GM18517 (cell line): ENCODE measurements at regions not wholly inside any gene's neighbourhood (a gene's known extent, or its start where the extent isn't known, plus 50 kb on each side); places are given as distances from the start of the nearest gene placed in this dataset.

Source experiments
- ATAC-seq: cut with Tn5 transposase; IDR thresholded peaks from one replicate; pipeline ENCODE4 v1.9.1; 2021; ENCODE audit warnings: mild to moderate bottlenecking, moderate library complexity; ENCODE audit not compliant: unreplicated experiment

DNA sequence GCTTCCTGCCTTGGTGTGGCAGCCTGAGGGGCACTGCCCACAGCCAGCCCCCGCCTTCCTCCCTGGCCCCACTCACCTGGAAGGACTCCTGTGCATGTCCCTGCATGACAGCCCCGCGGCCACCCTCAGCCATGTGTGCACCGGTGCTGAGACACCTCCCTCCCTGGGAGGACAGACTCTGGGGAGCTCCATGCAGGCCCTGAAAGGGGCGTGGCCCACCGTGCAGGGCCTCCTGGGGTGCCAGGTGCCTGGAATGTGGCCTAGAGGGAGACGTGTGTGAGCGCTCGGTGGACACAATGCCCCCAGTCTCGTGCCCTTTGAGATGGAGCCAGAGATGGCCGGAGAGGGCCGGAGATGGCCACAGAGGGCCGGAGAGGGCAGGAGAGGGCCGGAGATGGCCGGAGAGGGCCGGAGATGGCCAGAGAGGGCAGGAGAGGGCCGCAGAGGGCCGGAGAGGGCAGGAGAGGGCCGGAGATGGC is 59.1 kb upstream of the PPP2R2D start:
- no peak for ATAC-seq

DNA sequence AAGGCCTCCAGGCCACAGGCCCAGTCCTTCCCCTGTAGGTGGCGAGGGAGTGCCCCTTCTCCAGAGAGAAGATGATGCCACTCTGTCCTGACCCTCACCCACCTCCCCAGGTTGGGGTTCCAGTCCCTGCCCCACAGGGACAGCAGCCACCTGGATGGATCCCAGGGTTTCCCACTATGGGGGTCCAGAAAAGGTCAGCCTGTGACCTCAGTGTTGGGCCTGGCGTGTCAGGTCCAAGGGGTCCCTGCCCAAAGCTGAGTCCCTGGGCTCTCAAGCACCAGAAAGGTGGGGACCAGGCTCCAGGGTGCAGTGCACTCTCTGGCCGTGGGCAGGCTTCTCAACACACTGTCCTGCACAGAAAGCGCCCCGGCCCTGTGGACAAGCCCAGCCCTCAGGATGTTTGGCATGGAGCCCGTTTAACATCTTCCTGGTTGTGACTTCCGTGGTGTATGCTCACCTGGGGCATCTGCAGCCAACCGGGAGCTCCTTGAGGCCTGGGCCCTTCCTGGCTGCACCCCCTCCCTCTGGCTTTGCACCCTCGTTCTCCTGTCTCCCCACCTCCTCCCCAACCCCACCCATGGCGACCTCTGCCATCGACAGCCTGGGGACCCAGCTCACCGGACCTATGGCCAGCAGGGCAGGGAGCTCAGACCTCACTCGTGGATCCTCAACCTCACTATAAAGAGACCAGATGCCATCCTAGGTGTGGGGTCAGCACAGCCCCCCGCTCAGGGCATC is 58.3 kb upstream of the PPP2R2D start:
- ATAC-seq, result no peak

DNA sequence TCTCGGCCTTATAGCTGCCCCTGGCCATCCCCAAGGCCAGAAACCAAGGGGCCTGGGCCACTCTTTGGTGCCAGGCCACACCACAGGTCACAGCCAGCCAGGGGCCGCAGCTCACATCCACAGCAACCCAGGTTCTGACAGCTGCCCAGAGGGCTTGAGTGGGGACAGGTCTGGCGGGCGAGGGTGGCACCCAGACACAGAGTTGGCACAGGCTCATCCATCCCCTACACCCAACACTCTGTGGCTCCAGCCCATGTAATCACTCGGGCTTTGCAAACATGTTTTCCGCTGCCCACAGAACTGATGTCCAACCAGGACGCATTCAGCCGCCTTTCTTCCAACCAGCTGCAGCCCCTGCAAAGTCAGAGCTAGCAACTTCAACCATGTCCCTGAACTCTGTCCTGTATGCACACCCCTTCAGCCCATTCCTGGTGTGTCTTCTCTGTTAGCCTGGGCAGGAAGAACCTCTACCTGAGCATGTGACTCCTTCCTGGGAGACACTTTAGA is 57.7 kb upstream of the PPP2R2D start:
- no peak for ATAC-seq

- no peak for ATAC-seq
Measured at GRCh38 chr10:131843881-131844284, 56.9 kb upstream of the PPP2R2D start.

DNA sequence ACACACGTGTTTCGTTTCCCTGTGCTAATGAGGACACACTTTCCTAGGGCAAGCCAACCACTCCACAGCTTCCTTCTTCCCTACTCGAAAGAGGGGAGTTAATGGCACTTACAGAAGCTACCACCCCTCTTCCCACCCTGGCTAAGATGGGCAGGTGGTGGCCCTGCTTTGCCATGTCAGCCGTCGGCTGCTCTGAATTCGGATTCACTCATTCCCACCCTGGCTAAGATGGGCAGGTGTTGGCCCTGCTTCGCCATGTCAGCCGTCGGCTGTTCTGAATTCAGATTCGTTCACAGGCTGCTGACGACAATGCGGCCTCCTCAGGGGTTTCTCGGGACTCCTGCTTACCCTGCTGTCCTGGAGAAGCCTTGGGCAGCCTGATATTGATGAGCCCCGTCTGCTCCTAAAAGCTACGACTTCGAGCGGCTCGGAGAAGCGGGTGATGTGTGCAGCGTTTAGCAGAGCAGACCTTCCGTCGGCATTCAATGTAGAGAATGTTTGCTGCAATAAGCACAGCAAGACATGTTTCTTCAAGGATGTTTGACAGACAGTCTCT is 56.2 kb upstream of the PPP2R2D start:
- ATAC-seq, result no peak

- no peak for ATAC-seq
Measured at GRCh38 chr10:131845505-131846239, 55.1 kb upstream of the PPP2R2D start.

GRCh38 chr10:131846240-131847101 is 54.3 kb upstream of the PPP2R2D start:
- ATAC-seq, result no peak

DNA sequence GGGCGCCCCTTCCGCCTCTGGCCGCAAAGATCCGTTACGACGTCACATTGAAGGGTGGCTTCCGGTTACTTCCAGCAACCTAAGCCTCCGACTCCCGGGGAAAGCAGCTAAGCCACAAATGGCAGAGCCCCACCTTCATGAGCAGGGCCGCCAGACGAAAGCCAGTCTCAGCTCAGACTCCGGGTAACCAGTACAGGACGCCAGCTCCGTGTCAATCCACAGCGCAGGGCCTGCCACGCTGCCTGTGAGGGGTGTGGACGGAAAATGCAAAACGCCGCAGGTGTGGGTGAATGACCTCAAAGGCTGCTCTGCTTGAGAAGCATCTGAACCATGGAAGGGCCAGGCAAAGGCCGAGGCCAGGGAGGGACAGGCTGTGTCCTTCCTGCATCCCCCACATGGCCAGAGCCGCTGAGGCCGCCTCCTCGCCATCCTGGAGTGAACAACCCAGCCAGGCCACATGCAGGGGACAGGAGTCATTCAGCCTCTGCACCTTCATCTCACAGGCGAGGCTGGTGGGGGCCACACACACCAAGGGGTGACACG is 53.5 kb upstream of the PPP2R2D start:
- ATAC-seq, result no peak

DNA sequence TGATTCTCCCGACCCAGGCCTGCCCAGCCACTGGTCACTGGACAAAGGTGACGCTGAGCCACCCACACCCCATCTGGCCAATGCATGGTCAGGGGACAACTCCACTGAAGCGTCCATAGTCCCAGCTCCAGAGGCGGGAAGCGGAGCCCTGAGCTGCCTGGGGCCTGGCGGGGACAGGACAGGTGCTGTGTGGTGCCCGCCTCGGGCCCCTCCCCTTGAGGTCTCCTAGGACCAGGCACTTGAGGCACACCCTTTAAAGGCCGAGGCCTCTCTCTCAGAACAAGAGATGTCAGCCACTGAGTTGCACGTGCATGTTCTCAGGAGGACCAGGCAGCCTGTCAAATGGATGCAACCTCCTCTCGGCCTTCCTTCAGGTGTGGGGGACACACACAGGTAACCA is 52.5 kb upstream of the PPP2R2D start:
- no peak for ATAC-seq

DNA sequence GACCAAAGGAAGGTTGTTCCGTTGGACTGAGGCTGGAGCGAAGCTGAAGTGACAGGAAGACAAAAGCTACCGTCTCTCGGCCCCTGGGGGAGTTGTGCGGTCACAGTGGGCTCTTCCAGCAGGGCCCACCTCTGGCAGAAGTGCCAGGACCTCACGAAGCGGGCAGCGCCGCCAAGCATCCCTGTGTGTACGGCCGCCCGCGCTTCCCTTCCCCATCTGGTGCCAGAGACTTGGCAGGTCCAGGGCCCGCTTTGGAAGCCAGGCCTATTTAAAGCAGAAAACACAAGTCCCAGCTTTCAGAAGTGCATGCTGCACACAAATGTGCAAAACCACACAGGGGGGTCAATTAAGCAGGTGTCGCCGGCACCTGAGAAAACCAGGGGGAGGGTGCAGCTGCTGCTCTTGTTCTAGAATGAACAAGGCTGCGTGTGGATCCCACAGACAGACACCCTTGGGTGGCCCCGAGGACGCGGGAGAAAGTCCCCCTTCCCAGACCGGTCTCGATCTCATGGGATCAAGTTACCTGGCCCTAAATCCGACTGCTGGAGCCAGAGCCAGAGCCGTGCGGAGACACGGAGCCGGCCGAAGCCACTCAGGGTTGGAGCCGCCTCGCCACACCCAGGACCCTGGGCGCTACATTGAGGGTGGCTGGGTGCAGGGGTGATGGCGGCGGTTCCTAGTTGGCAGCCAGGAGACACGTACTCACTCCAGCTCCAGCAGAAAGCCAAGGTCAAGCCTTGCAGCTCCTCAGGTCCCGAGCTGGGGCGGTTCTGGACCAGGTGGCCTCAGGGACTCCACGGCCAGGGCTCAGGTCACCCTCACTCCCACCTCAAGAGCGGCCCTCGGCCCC is 51.8 kb upstream of the PPP2R2D start:
- ATAC-seq, result no peak

- no peak for ATAC-seq
Measured at GRCh38 chr10:131849591-131850382, 51.0 kb upstream of the PPP2R2D start.

DNA sequence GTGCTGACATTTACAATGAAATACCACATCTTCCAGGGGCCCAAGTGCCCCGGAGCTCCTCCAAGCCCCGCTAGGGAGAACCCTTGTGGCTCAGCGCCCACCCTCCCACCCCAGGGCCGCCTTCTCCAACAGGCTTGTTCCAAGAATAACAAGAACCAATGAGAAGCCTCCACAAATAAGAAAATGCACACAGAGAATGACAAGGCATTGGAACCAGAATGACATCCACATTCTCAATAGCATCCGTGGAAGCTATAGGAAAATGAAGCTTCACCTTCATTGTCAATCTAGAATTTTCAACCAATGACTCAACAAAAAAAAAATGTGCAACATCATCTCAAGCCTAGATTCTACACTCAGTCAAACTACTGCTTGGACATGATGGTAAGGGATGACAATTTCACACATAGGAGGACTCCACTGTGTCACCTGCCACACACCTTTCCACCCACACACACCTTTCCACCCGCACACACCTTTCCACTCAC is 50.4 kb upstream of the PPP2R2D start:
- no peak for ATAC-seq
